NB4 (cell line): ENCODE measurements at regions not wholly inside any gene's neighbourhood (a gene's known extent, or its start where the extent isn't known, plus 50 kb on each side); places are given as distances from the start of the nearest gene placed in this dataset.

Experiments used
- CTCF ChIP-seq: IDR thresholded peaks from one replicate; pipeline ENCODE4 v1.5.1; 2012; ENCODE audit warnings: low read depth, low read length
- MAX ChIP-seq: IDR thresholded peaks from 2 replicates; pipeline ENCODE4 v1.6.1; 2011; ENCODE audit warnings: low read depth, low read length
- POLR2A ChIP-seq: IDR thresholded peaks from 2 replicates; pipeline ENCODE4 v1.6.1; 2011; ENCODE audit warnings: mild to moderate bottlenecking; ENCODE audit not compliant: insufficient read length; ENCODE audit errors: extremely low read depth

GRCh38 chr6:130629640-130630039, 197.6 kb upstream of the SMLR1 start:
- TF ChIP-seq CTCF (no peak), POLR2A (no peak), MAX (no peak)
